B cell (primary cell): ENCODE measurements at regions not wholly inside any gene's neighbourhood (a gene's known extent, or its start where the extent isn't known, plus 50 kb on each side); places are given as distances from the start of the nearest gene placed in this dataset.

ENCODE experiments used
- CTCF ChIP-seq: fragments of 200-600 bp; IDR thresholded peaks from one replicate; pipeline ENCODE4 v1.8.0; 2022; ENCODE audit warnings: antibody characterized with exemption, mild to moderate bottlenecking
- EZH2 ChIP-seq: IDR thresholded peaks from 2 replicates; pipeline ENCODE4 v1.6.1; 2012; ENCODE audit warnings: borderline replicate concordance, low read depth, mild to moderate bottlenecking, moderate library complexity, low read length; ENCODE audit not compliant: insufficient read depth, poor library complexity, severe bottlenecking

GRCh38 chr21:36608041-36608896 lies 90.6 kb upstream of the SIM2 start:
- TF ChIP-seq CTCF (no peak), EZH2 (no peak)
